Psoas muscle (tissue), 7 donors: ENCODE measurements at regions not wholly inside any gene's neighbourhood (a gene's known extent, or its start where the extent isn't known, plus 50 kb on each side); places are given as distances from the start of the nearest gene placed in this dataset.
"Not testable (repeated sequence)": the region's sequence is repeated elsewhere in the genome, so short reads cannot be mapped to it uniquely, and the experiment has no call there.

Experiments used
- ATAC-seq, 4 donors: fragments of 200-7000 bp; cut with Tn5 transposase; one replicate each; pipeline ENCODE4 v1.9.1; 2020; ENCODE audit warnings: moderate library complexity in 3 of 4, mild to moderate bottlenecking in 2 of 4
- DNase-seq, 2 donors: peaks; one replicate each; pipeline ENCODE4 v3.0.0-alpha.2; 2020
- H3K27ac ChIP-seq: fragments of 200-600 bp; one replicate; pipeline ENCODE4 v1.8.0; 2022
- H3K27me3 ChIP-seq, 3 donors: fragments of 200-600 bp in 1 of 3; one replicate each; pipeline versions ENCODE4 v1.6.1 to v1.8.0; 2013 to 2022; ENCODE audit warnings: low read length in 2 of 3, mild to moderate bottlenecking in 2 of 3, moderate library complexity in 1 of 3; ENCODE audit not compliant: insufficient read depth in 3 of 3
- H3K36me3 ChIP-seq, 2 donors: fragments of 200-600 bp in 1 of 2; one replicate each; pipeline versions ENCODE4 v1.6.1 to v1.8.0; 2013 to 2022; ENCODE audit warnings: low read depth in 1 of 2, mild to moderate bottlenecking in 1 of 2, moderate library complexity in 1 of 2; ENCODE audit not compliant: insufficient read depth in 1 of 2
- H3K4me1 ChIP-seq: fragments of 200-600 bp; one replicate; pipeline ENCODE4 v1.8.0; 2022
- H3K4me3 ChIP-seq: fragments of 200-600 bp; one replicate; pipeline ENCODE4 v1.8.0; 2022; ENCODE audit warnings: mild to moderate bottlenecking
- H3K9me3 ChIP-seq: fragments of 200-600 bp; one replicate; pipeline ENCODE4 v1.8.0; 2022
- CTCF ChIP-seq: fragments of 200-600 bp; IDR thresholded peaks from one replicate; pipeline ENCODE4 v1.8.0; 2022; ENCODE audit warnings: antibody characterized with exemption
- WGBS, 3 donors: extraction: QIAGEN DNeasy Blood & Tissue Kit; methylation state at CpG; one replicate each; pipeline versions ENCODE4 v1.1.6 to v1.1.7; 2013; 5-methylcytosine and 5-hydroxymethylcytosine counted together
- intact Hi-C, 2 donors: fragments of 100-400 bp; cut with DNase I; formaldehyde crosslinking; loops; one replicate each; pipeline versions ENCODE4 v1.11.0 to v1.14.2; 2022
- donor health status: healthy with polysubstance abuse.
- donor health status: DM: no; HTN: no; CAD: no; lungs with moderate emphysema.
- donor health status: Bipolar disorder and iron deficiency.
- donor health status: healthy.
- donor health status: DM: yes; HTN: yes; CAD: no.
- donor health status: DM: no; HTN: no; CAD: no.
- donor health status: DM: yes; HTN: yes; CAD: no.

GRCh38 chr14:22178333-22178839 is 410.6 kb downstream of the DAD1 start:
- Histone ChIP-seq H3K4me1 (no peaks in the 10 kb centered on the region), H3K4me3 (no peak overlapping the region), H3K27me3 (no peaks in the 10 kb centered on the region), H3K9me3 (no peaks in the 10 kb centered on the region), H3K36me3 (no peaks in the 10 kb centered on the region), H3K27ac (no peak overlapping the region)
- no peak for ATAC-seq
- WGBS, 3 donors: 34 to 44% (median 42%) methylated on average over 2 of the region's 2 CpGs
- intact Hi-C loops: no loop called here
- no peak for TF ChIP-seq CTCF
- DNase-seq: no peak

- Histone ChIP-seq H3K27ac (no peak overlapping the region), H3K27me3 (no peaks in the 10 kb centered on the region), H3K9me3 (no peaks in the 10 kb centered on the region), H3K4me3 (no peak overlapping the region), H3K36me3 (no peaks in the 10 kb centered on the region), H3K4me1 (no peaks in the 10 kb centered on the region)
- TF ChIP-seq CTCF: no peak
- no peak for ATAC-seq
- no peak for DNase-seq
- WGBS, 3 donors: 23 to 28% (median 26%) methylated on average over 4 of the region's 4 CpGs
- intact Hi-C loops: no loop called here
These were observed 411.2 kb downstream of the DAD1 start for GRCh38 chr14:22177870-22178269.

- H3K4me3 ChIP-seq: no peak overlapping the region
- DNase-seq (no peak), ATAC-seq (no peak)
- no peaks in the 10 kb centered on the region for H3K4me1 ChIP-seq
- H3K27ac ChIP-seq: no peak overlapping the region
- no peaks in the 10 kb centered on the region for H3K36me3 ChIP-seq
- 43 to 65% (median 43%) methylated on average over 1 of the region's 1 CpG for WGBS, 3 donors
- no peaks in the 10 kb centered on the region for H3K9me3 ChIP-seq
- intact Hi-C loops: no loop called here
- no peak for TF ChIP-seq CTCF
- no peaks in the 10 kb centered on the region for H3K27me3 ChIP-seq
These were observed 412.1 kb downstream of the DAD1 start for GRCh38 chr14:22176957-22177356.

- H3K27me3 ChIP-seq, H3K36me3 ChIP-seq, H3K4me1 ChIP-seq, H3K27ac ChIP-seq, intact Hi-C loops, H3K4me3 ChIP-seq, H3K9me3 ChIP-seq, DNase-seq, ATAC-seq: not testable (repeated sequence)
- 94 to 96% (median 94%) methylated on average over 1 of the region's 1 CpG for WGBS, 3 donors
These were observed 413.8 kb downstream of the DAD1 start for GRCh38 chr14:22175278-22175558.

- Histone ChIP-seq H3K27me3 (no peaks in the 10 kb centered on the region), H3K27ac (no peak overlapping the region), H3K4me1 (no peaks in the 10 kb centered on the region), H3K9me3 (no peaks in the 10 kb centered on the region), H3K4me3 (no peak overlapping the region), H3K36me3 (no peaks in the 10 kb centered on the region)
- DNase-seq (no peak), ATAC-seq (no peak)
- intact Hi-C loops: no loop called here
- no peak for TF ChIP-seq CTCF
- WGBS, 3 donors: 88 to 90% (median 88%) methylated on average over 8 of the region's 8 CpGs
These were observed 414.4 kb downstream of the DAD1 start for GRCh38 chr14:22174412-22175277.
